ENCODE measurements at regions not wholly inside any gene's neighbourhood (a gene's known extent, or its start where the extent isn't known, plus 50 kb on each side); places are given as distances from the start of the nearest gene placed in this dataset.

- no peak for DNase-seq
Observed at GRCh38 chr3:117417411-117417810, 707.8 kb downstream of the TUSC7 start.

DNA sequence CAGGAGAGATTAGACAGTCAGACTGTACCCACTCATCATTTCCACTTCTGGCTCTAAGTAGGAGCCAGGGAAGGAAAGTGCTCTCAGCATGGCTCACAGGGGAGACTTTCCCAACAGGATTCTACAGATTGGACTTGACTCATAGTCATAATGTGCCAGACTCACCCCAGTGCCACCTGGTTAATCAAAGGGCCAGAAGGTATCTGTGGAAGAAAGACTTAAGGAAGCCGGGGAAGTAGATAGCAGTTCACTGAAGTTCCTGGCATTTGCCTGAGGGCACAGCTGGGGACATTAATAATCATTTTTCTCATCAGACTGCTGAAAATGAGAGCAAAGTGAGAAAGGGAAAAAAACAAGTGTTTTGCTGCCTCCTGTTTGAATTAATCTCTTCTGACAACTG is 717.5 kb downstream of the TUSC7 start:
- DNase-seq = no peak

DNA sequence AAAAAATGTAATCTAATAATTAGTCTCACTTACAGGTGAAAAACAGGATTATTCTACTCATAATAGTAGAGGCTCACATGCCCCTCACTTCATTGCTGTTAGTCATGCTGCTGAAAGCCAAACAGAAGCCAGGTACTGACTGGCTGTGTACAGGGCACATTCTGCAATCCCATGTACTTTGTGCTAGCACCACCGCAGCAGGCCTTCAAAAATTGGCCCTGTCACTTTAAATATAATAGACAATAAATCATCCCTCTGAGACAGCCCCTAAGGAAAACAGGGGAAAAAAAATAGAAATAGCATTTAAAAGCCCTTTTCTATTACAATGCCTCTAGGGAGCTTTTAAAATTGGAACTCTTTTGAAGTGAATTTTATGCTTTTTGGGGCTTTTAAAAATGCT is 723.8 kb downstream of the TUSC7 start:
- DNase-seq = no peak

DNA sequence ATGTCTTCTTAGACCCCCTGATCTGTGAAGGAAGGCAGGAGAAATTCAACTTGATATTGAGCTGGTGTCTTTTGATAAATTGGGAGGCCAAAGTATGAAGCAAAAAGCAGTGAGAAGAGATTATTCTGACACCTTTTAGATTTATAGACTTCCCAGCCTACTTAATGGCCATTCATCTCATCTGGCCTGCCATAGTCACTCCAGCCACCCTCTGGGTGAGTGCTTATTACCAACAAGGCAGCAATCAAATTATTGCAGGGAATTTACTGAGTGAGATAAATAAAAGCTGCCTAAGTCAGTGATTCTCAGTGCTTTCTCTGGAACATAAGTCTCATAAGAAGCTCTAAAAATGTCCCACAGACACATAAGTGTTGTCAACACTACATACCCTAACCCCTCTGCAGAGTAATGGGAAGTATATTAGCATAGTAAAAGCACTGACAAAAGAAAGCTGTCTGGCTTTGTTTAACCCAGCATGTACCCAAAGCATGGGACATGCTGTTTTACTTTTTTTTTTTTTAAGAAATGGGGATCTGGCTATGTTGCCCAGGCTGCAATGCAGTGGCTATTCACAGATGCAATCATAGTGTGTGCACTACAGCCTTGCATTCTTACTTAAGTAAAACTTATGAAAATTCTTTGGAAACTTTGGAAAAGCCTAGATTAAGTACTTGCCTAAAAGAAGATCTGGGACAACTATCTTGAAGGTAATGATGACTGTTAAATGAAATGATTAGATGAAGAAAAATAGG is 725.3 kb downstream of the TUSC7 start:
- no peak for DNase-seq

DNA sequence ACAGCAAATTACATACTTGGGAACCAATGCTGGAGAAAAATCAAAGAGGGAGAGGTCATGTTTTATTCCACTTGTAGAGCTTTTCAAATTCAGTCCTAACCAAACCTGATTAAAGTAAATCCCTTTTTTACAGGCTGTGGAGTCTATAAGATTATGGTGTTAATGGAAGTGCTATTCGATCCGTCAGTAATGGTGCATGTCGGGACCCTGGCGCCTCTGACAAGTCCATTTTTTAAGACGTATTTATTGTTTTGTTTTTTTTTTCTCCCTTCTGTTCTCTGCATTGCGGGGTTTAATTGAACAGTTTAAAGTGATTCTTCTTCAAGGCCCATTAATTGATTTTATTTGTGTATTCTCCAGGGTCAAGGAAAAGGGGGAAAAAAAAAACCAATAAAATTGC is 725.9 kb downstream of the TUSC7 start:
- no peak for DNase-seq

DNA sequence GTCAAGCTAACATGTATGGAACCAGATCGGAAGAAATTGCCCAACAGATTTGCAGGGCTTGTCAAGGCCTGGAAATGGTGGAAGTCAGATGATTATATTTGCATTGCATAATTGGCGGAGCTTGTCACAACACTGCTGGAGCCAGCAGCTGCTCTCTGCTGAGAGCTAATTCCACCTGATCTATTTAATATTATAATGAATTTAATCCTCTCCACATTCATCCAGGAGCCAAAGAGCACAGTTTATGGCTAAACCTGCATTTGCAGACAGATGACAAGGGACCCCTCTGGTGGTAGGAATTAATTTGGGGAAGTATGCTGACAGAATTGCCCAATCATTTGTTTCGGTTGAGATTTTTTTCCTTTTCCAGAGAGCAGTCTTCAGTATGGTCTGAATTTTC is 730.2 kb downstream of the TUSC7 start:
- DNase-seq = peak; percentile 80

GRCh38 chr3:117441851-117442250 is 732.3 kb downstream of the TUSC7 start:
- no peak for DNase-seq

DNA sequence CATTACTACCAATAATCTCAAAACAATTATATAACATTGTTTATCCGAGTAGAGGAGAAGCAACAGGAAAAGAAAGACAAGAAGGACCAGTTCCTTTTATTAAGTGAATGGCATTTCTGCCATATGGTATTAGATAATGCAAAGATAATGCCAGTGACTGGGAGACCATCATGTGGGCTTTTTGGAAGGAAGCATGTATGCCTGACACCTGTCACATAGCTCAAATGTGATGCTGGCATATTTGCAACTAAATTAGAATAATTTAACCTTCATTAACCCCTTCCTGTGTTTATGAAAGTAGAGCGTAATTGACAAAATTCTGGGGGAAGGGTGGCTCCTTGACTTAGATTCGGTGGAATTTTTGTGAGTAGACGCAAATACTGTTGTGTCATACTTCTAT is 733.0 kb downstream of the TUSC7 start:
- no peak for DNase-seq

GRCh38 chr3:117443014-117443413 is 733.4 kb downstream of the TUSC7 start:
- DNase-seq = no peak

DNA sequence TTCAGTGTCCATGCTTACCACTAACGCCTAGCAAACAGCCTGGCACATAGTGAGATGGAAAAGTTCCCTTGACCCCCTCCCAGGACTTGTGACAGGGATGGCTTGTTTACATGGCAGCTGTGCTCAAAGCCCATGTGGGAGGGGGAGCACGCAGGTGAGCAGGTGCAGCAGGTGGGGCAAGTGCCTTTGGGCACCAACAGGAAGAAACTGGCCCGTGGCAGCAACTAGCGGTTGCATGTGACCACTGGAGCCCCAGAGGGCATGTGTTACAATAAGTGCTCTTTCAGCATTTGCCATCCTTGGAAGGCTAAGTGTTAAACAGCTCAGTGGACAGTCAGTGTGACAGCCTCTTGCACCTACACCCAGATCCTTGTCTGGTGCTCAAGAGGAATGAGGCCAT is 734.6 kb downstream of the TUSC7 start:
- DNase-seq = peak; percentile 8

DNA sequence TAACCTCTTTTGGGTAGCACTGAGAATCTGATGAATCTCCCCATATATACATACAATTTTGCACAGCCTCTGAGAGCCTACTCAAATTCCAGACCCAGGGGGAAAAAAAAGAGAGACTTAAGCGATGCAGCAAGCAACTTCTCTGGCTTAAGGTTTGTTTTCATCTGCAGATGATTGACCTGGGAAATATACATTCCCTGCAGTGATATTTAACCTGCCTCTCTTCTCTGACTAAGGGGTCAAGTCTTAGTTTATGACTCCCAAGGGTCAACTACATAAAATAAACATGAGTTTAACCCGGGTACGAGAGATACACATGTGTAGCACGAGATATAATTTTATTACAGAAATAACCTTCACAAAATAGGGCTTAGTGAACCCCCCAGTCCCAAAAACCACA is 737.8 kb downstream of the TUSC7 start:
- no peak for DNase-seq

DNA sequence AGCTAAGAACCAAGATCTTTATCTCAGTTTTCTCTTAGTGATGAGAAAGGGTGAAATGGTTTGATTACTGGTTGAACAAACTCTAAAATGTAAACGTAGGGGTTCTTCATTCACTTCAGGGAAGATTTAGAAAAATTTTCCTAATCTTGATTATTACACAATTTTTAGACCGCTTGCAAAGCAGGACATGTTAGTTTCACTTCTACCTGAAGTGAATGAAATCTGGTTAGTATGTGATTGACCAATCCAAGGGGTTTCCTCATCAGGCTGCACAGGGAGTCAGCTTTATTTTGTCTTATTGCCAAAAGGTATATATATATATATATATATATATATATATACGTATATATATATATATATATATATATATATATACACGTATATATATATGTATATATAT is 740.4 kb downstream of the TUSC7 start:
- DNase-seq = no peak

GRCh38 chr3:117454254-117454653 is 744.7 kb downstream of the TUSC7 start:
- DNase-seq = no peak

GRCh38 chr3:117454908-117455307 is 745.3 kb downstream of the TUSC7 start:
- DNase-seq = no peak

DNA sequence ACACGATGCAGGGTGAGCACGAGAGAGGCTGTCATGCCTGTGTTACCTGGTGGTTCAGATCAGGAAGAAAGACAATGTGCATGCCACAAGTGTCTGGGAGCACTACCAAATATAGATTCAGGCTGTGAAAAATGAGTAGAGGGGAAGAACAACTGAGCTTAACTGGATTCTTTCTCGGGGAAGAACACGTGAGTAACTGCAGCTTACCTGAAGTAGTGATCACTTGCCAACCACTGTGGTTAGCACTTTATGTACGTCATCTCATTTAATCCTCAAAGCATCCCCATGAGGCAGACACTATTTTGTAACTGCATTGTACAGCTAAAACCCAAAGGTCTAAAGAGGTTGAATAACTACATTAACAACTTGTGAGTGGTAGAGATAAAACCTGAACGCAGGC is 746.2 kb downstream of the TUSC7 start:
- no peak for DNase-seq

GRCh38 chr3:117463276-117464115 is 753.9 kb downstream of the TUSC7 start:
- no peak for DNase-seq

GRCh38 chr3:117471831-117472230 is 762.3 kb downstream of the TUSC7 start:
- DNase-seq = no peak

GRCh38 chr3:117473981-117474538 is 764.5 kb downstream of the TUSC7 start:
- peak; percentile 73 for DNase-seq

- no peak for DNase-seq
Observed at GRCh38 chr3:117476572-117476971, 767.0 kb downstream of the TUSC7 start.

GRCh38 chr3:117477214-117477755 is 767.7 kb downstream of the TUSC7 start:
- DNase-seq = no peak

DNA sequence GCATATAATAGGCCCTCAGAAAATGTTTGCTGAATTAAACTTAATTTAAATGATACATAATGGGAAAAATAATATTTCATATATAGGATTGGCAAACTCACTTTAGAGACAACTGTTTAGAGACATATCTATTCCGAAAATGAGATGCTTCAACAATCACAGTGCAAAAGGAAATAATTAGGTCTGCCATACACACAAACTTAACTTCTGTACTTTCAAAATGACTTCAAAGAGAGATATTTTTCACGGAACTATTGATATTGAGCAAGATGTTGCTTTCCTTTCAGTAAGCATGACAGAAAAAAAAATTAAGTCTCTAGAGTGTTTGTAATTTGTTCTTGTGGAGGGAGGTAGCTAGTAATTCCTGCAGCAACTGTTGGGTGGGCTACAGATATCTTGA is 769.5 kb downstream of the TUSC7 start:
- DNase-seq = no peak

DNA sequence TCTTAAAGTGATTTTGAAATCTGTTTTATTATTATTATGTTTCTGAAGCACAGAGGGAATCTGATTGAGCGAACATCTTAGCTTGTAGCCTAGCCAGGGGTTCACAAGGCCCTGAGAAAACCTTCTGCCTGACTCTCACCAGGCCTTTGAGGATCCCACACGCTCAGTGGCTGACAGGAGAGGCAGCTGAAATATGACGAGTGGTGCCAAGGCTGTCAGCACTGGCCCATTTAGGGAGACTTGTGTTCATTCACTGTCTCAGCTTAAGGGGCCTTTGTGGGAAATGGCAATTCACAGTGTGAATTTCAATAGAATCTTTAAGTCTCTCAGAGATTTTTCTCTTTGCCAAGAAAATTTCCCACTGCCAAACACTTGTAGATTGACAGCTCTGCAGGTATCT is 770.9 kb downstream of the TUSC7 start:
- DNase-seq = no peak

DNA sequence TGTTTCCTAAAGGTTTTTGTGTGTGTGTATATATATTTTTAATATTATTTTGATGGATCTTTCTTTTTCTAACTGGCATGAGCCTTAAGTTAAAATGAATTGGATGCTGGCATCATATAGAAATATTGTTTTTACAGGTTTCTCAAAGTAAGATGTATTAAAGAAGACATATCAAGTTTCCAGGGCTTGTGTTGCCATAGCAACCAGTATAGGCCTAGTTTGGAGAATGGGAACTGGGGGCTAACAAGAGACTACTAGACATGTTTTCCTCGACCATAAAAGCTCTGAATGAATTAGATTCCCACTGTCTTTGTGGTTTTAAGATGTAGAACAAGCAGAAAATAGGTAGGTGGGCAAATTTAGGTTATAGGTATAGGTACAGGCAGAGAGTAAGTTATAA is 771.4 kb downstream of the TUSC7 start:
- no peak for DNase-seq

DNA sequence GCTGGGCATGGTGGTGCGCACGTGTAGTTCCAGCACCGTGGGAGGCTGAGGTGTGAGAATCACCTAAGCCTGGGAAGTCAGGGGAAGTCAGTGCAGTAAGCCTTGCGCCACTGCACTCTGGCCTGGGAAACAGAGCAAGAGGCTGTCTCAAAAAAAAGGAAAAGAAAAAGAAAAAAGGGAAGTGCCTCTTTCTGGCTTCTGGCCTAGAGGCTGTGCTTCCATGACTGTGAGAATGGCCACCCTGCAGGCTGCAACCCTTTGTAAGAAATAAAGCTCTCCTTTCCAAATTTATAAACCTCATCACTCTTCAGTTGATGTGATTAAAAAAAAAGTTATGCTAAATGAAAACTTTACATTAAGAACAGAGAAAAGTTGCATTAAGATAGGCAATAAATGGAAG is 774.3 kb downstream of the TUSC7 start:
- DNase-seq = no peak

Measured in NCI-H748 treated with DMSO at 0.1 percent for 48 hours (cell line).